ENCODE measurements at regions not wholly inside any gene's neighbourhood (a gene's known extent, or its start where the extent isn't known, plus 50 kb on each side); places are given as distances from the start of the nearest gene placed in this dataset.

DNA sequence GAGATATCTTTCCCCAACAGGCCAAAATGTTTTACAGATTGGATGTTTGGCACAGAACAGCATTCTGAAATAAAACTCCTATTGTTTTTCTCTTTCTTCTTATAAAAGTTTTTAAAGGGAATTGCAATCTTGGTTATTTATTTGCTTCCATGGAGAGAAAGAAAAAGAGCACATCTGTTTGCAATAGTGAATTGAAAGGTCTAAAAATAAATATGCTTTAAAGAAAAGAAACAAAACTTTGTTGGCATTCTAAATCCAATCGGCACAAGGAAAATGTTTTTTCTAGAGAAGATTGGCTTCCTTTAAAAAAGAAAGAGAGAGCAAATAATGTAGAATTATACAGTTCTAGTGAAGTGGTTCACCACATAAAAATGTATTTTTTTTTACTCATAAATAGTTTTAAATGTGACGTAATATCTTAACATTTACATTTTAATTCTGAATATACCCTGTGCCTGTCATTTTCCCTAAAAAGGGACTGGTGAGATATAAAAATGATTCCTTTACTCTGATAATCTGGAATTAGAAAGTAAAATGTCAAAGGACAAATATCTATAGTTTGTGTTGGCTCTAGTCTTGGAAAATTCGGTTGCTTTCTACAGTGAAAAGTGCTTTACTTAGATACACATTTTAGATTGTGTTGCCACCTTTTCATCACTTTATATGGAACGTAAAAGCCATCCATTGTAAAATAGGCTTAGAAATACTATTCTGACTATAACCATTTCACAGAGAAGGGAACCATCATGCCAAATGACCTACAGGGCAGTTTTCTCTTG is 257.4 kb upstream of the CBLB start:
- TF ChIP-seq, protein P1, sequence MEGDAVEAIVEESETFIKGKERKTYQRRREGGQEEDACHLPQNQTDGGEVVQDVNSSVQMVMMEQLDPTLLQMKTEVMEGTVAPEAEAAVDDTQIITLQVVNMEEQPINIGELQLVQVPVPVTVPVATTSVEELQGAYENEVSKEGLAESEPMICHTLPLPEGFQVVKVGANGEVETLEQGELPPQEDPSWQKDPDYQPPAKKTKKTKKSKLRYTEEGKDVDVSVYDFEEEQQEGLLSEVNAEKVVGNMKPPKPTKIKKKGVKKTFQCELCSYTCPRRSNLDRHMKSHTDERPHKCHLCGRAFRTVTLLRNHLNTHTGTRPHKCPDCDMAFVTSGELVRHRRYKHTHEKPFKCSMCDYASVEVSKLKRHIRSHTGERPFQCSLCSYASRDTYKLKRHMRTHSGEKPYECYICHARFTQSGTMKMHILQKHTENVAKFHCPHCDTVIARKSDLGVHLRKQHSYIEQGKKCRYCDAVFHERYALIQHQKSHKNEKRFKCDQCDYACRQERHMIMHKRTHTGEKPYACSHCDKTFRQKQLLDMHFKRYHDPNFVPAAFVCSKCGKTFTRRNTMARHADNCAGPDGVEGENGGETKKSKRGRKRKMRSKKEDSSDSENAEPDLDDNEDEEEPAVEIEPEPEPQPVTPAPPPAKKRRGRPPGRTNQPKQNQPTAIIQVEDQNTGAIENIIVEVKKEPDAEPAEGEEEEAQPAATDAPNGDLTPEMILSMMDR (conservative IDR thresholded peaks at IDR 0.05; ENCODE audit: low read depth, low read length), result no peak
- H3K4me3 ChIP-seq (ENCODE audit: low read depth, low read length), result no peak overlapping the region
- DNase-seq (ENCODE audit: low read depth), result no peak

DNA sequence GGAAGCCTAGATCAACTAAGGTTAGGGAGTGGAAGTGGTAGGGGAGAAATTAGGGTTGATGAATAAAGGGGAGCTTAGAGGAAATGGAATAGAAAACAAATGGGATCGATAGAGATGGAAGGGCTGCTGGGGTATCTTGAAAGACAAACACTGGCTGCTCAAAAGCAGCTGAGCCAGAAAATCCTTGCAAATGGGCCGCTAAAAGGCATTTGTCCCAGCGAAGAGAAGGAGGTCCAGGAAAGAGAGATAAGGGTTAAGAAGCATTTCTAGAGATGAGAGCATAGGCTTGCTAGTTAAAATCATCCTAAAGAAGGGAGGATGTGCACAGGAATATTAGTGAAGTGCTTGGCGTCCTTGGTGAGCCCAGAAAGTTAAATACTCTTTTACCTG is 258.0 kb upstream of the CBLB start:
- DNase-seq (ENCODE audit: low read depth), result no peak
- TF ChIP-seq, protein P1 (conservative IDR thresholded peaks at IDR 0.05; ENCODE audit: low read depth, low read length), result no peak
- H3K4me3 ChIP-seq (ENCODE audit: low read depth, low read length), result no peak overlapping the region

DNA sequence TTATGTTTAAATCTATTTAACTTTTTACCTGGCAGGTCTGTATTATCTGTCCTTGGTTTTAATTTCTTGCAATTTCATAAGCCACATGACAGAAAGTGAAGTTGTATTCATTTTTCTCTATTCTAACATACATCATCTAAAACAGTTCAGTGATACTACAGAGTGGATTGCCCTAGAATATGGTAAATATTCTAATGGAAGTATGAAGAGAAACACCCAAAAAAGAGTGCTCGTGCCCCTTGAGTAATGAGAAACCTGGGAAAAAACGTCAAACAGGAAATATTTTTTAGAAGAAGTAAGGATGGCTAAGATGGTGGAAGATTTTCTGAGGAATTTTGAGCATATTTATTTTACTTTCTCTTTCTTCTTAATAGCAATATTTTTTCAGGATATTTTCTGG is 261.1 kb upstream of the CBLB start:
- TF ChIP-seq, protein P1 (conservative IDR thresholded peaks at IDR 0.05; ENCODE audit: low read depth, low read length), result no peak
- H3K4me3 ChIP-seq (ENCODE audit: low read depth, low read length), result no peak overlapping the region
- DNase-seq (ENCODE audit: low read depth), result no peak

DNA sequence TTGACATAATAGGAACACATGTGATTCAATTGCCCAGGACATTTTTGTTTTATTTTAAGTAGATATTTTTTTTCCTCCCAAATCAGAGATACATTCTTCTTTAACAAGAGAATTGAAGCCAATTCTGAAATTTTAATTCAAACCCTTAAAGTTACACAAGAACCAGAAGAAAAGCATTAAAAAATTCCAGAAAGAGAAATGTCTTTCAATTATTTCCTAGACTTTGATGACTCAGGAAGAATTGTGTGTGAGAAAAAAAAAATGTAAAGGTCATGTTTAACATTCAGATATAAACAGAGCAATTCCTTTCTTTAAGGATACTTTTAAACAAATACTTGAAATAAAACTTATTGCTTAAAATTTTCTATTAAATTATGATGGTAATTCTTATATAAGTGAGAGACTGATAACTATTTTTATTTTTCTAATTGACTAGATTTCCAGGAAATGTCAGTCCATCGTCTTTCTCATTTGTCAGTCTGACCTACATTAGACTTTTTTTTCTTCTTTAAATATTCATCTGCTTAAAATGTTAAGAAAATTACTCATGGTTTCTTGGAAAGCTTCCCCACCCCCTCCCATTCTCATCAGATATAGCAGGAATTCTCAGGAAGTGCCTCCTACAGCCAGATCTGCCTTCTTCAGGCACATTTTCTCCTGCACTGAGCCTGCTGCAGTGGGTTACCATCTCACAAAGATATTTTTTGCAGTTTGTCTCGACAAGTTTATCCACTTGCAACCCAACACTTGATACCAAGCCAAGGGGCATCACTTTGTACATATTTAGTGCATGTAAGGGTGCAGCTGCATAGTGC is 261.8 kb upstream of the CBLB start:
- DNase-seq (ENCODE audit: low read depth), result no peak
- TF ChIP-seq, protein P1 (conservative IDR thresholded peaks at IDR 0.05; ENCODE audit: low read depth, low read length), result no peak
- H3K4me3 ChIP-seq (ENCODE audit: low read depth, low read length), result no peak overlapping the region

- H3K4me3 ChIP-seq (ENCODE audit: low read depth, low read length), result no peak overlapping the region
- no peak for DNase-seq (ENCODE audit: low read depth)
- TF ChIP-seq, protein P1 (conservative IDR thresholded peaks at IDR 0.05; ENCODE audit: low read depth, low read length), result no peak
These were observed 266.8 kb upstream of the CBLB start for GRCh38 chr3:106135451-106136160.

DNA sequence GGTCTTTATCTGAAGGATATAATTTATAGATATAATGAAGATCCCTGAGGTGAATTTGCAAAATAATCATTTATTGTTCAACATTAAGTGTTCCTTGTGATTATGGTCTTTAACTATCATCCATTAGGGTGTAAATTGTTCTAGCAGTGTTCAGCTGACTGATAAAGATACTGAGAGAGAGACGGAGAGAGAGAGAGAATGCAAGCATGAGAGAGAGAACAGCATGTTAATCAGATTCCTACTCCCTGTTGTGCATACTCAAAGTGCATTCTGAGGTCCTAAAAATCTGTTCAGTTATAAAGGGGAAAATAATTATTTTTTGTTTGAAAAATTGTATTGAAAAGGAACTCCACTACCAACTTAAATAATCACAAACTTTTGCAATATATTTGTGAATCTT is 271.0 kb upstream of the CBLB start:
- no peak overlapping the region for H3K4me3 ChIP-seq (ENCODE audit: low read depth, low read length)
- DNase-seq (ENCODE audit: low read depth), result no peak
- TF ChIP-seq, protein P1 (conservative IDR thresholded peaks at IDR 0.05; ENCODE audit: low read depth, low read length), result no peak
